A549 (cell line): ENCODE measurements at regions not wholly inside any gene's neighbourhood (a gene's known extent, or its start where the extent isn't known, plus 50 kb on each side); places are given as distances from the start of the nearest gene placed in this dataset.

Source experiments
- CHD4 ChIP-seq: fragments of 200-600 bp; sonication (generic); IDR thresholded peaks from 2 replicates; pipeline ENCODE4 v1.6.1; 2016; ENCODE audit warnings: antibody characterized with exemption, mild to moderate bottlenecking, borderline replicate concordance
- CTCF ChIP-seq: fragments of >200 bp; sonication (Bioruptor Twin); formaldehyde crosslinking; IDR thresholded peaks from 3 replicates; pipeline ENCODE4 v1.5.1; 2016
- HDAC2 ChIP-seq: fragments of 200-600 bp; sonication (generic); IDR thresholded peaks from 2 replicates; pipeline ENCODE4 v1.6.1; 2016
- KDM1A ChIP-seq: fragments of 200-600 bp; sonication (generic); IDR thresholded peaks from 2 replicates; pipeline ENCODE4 v1.6.1; 2016; ENCODE audit warnings: low read depth, mild to moderate bottlenecking
- NR3C1 ChIP-seq: fragments of >200 bp; sonication (Bioruptor Twin); formaldehyde crosslinking; IDR thresholded peaks from 3 replicates; pipeline ENCODE4 v1.6.1; 2017
- POLR2A ChIP-seq: IDR thresholded peaks from 2 replicates; pipeline ENCODE4 v1.6.1; 2012; ENCODE audit warnings: mild to moderate bottlenecking, low read length
- RCOR1 ChIP-seq: fragments of 150-350 bp; IDR thresholded peaks from 2 replicates; pipeline ENCODE4 v1.6.1; 2014; ENCODE audit warnings: antibody characterized with exemption, low read length, low read depth
- RFX5 ChIP-seq: fragments of 450-650 bp; IDR thresholded peaks from 2 replicates; pipeline ENCODE4 v1.7.1; 2014; ENCODE audit warnings: antibody characterized with exemption, mild to moderate bottlenecking, moderate library complexity
- TP53 ChIP-seq: fragments of 250-450 bp; sonication (Bioruptor Pico); IDR thresholded peaks from 2 replicates; pipeline ENCODE4 v1.5.0; 2021; ENCODE audit warnings: mild to moderate bottlenecking, moderate library complexity

- no peak for TF ChIP-seq RFX5
- no peak for TF ChIP-seq CTCF
- TF ChIP-seq POLR2A = no peak
- TF ChIP-seq NR3C1 = no peak
- no peak for TF ChIP-seq KDM1A
- TF ChIP-seq CHD4 = no peak
- TF ChIP-seq HDAC2 = no peak
- no peak for TF ChIP-seq TP53 (CRISPR knock-in tag)
- no peak for TF ChIP-seq RCOR1
These were observed 404.6 kb upstream of the F9 start for GRCh38 chrX:139125916-139126315.
